H9 (cell line): ENCODE measurements at regions not wholly inside any gene's neighbourhood (a gene's known extent, or its start where the extent isn't known, plus 50 kb on each side); places are given as distances from the start of the nearest gene placed in this dataset.

Experiments used
- DNase-seq: peaks from one replicate; pipeline ENCODE4 v3.0.0-alpha.2; 2017
- H2AFZ ChIP-seq: one replicate; pipeline ENCODE4 v1.6.1; 2013; ENCODE audit warnings: mild to moderate bottlenecking, low read length, control low read depth, moderate library complexity
- H2AK5ac ChIP-seq: 2 replicates; pipeline ENCODE4 v1.6.1; 2013; ENCODE audit warnings: low read length, control low read depth, mixed read lengths; ENCODE audit not compliant: insufficient read length
- H2BK120ac ChIP-seq: one replicate; pipeline ENCODE4 v1.6.1; 2013; ENCODE audit warnings: low read depth, mild to moderate bottlenecking, low read length, control low read depth, inconsistent platforms; ENCODE audit not compliant: poor library complexity, severe bottlenecking
- H2BK12ac ChIP-seq: 2 replicates; pipeline ENCODE4 v1.6.1; 2013; ENCODE audit warnings: low read length, control low read depth, mixed read lengths, low read depth; ENCODE audit not compliant: insufficient read length
- H2BK15ac ChIP-seq: 2 replicates; pipeline ENCODE4 v1.6.1; 2013; ENCODE audit warnings: low read depth, low read length, control low read depth
- H2BK20ac ChIP-seq: one replicate; pipeline ENCODE4 v1.6.1; 2013; ENCODE audit warnings: low read depth, mild to moderate bottlenecking, low read length, control low read depth, inconsistent platforms; ENCODE audit not compliant: poor library complexity, severe bottlenecking
- H2BK5ac ChIP-seq: 2 replicates; pipeline ENCODE4 v1.6.1; 2013; ENCODE audit warnings: low read length, control low read depth, mixed read lengths; ENCODE audit not compliant: insufficient read length
- H3K14ac ChIP-seq: 2 replicates; pipeline ENCODE4 v1.6.1; 2013; ENCODE audit warnings: low read length, control low read depth; ENCODE audit not compliant: insufficient read depth
- H3K18ac ChIP-seq: 2 replicates; pipeline ENCODE4 v1.6.1; 2013; ENCODE audit warnings: low read depth, mild to moderate bottlenecking, mixed read lengths, low read length, control low read depth; ENCODE audit not compliant: insufficient read length
- H3K23ac ChIP-seq: 2 replicates; pipeline ENCODE4 v1.6.1; 2013; ENCODE audit warnings: low read length, control low read depth, mixed read lengths, low read depth; ENCODE audit not compliant: insufficient read length
- H3K23me2 ChIP-seq: 2 replicates; pipeline ENCODE4 v1.6.1; 2013; ENCODE audit warnings: low read depth, mild to moderate bottlenecking, mixed read lengths, low read length, control low read depth; ENCODE audit not compliant: insufficient read length, poor library complexity, severe bottlenecking
- H3K27ac ChIP-seq: 2 replicates; pipeline ENCODE4 v1.5.1; 2013; ENCODE audit warnings: low read length, control low read depth, mixed read lengths, low read depth; ENCODE audit not compliant: insufficient read length
- H3K27me3 ChIP-seq: 2 replicates; pipeline ENCODE4 v1.6.1; 2013; ENCODE audit warnings: low read length, control low read depth, inconsistent platforms; ENCODE audit not compliant: insufficient read depth
- H3K4ac ChIP-seq: 2 replicates; pipeline ENCODE4 v1.6.1; 2013; ENCODE audit warnings: low read depth, mild to moderate bottlenecking, control low read depth, inconsistent platforms, low read length, moderate library complexity
- H3K4me1 ChIP-seq: 2 replicates; pipeline ENCODE4 v1.6.1; 2013; ENCODE audit warnings: low read length, control low read depth, inconsistent platforms; ENCODE audit not compliant: insufficient read depth
- H3K4me2 ChIP-seq: 2 replicates; pipeline ENCODE4 v1.6.1; 2013; ENCODE audit warnings: low read length, control low read depth, mixed read lengths; ENCODE audit not compliant: insufficient read length, insufficient read depth
- H3K56ac ChIP-seq: 2 replicates; pipeline ENCODE4 v1.6.1; 2013; ENCODE audit warnings: low read depth, mild to moderate bottlenecking, mixed read lengths, low read length, control low read depth; ENCODE audit not compliant: insufficient read length
- H3K79me1 ChIP-seq: 2 replicates; pipeline ENCODE4 v1.6.1; 2013; ENCODE audit warnings: low read depth, mild to moderate bottlenecking, moderate library complexity, low read length, control low read depth, inconsistent platforms; ENCODE audit not compliant: insufficient read depth, poor library complexity, severe bottlenecking
- H3K79me2 ChIP-seq: 2 replicates; pipeline ENCODE4 v1.6.1; 2013; ENCODE audit warnings: low read length, control low read depth, inconsistent platforms; ENCODE audit not compliant: insufficient read depth
- H3K9ac ChIP-seq: 2 replicates; pipeline ENCODE4 v1.6.1; 2013; ENCODE audit warnings: low read length, control low read depth, mixed read lengths; ENCODE audit not compliant: insufficient read length; ENCODE audit errors: extremely low read depth
- H3K9me3 ChIP-seq: one replicate; pipeline ENCODE4 v1.6.1; 2013; ENCODE audit warnings: low read depth, low read length, inconsistent platforms; ENCODE audit not compliant: control insufficient read depth
- H3T11ph ChIP-seq: one replicate; pipeline ENCODE4 v1.6.1; 2013; ENCODE audit warnings: mild to moderate bottlenecking, low read length, control low read depth, inconsistent platforms
- H4K20me1 ChIP-seq: one replicate; pipeline ENCODE4 v1.6.1; 2013; ENCODE audit not compliant: control insufficient read depth, insufficient read length, insufficient read depth
- H4K5ac ChIP-seq: 2 replicates; pipeline ENCODE4 v1.6.1; 2013; ENCODE audit warnings: low read depth, mild to moderate bottlenecking, mixed read lengths, low read length, control low read depth; ENCODE audit not compliant: insufficient read length
- H4K8ac ChIP-seq: replicated peaks from 2 replicates; pipeline ENCODE4 v1.6.1; 2013; ENCODE audit warnings: low read length, control low read depth, mixed read lengths, low read depth; ENCODE audit not compliant: insufficient read length
- H4K91ac ChIP-seq: 2 replicates; pipeline ENCODE4 v1.6.1; 2013; ENCODE audit warnings: low read depth, mild to moderate bottlenecking, moderate library complexity, mixed read lengths, low read length, control low read depth; ENCODE audit not compliant: insufficient read length
- H3K27ac Mint-ChIP-seq, 3 experiments: 2 replicates in 2 of 3; 3 replicates in 1 of 3; pipeline ENCODE4 v1.8.0; 2020 to 2021; ENCODE audit warnings: mixed read lengths in 3 of 3, mild to moderate bottlenecking in 1 of 3, moderate library complexity in 1 of 3
- H3K27me3 Mint-ChIP-seq: 2 replicates; pipeline ENCODE4 v1.8.0; 2021; ENCODE audit warnings: low read depth, mild to moderate bottlenecking, moderate library complexity, mixed read lengths
- H3K36me3 Mint-ChIP-seq, 3 experiments: 2 replicates in 2 of 3; 3 replicates in 1 of 3; pipeline ENCODE4 v1.8.0; 2020 to 2021; ENCODE audit warnings: low read depth in 3 of 3, mixed read lengths in 3 of 3; ENCODE audit not compliant: insufficient read depth in 1 of 3
- H3K4me1 Mint-ChIP-seq, 2 experiments: 2 replicates each; pipeline ENCODE4 v1.8.0; 2020; ENCODE audit warnings: mixed read lengths in 2 of 2
- H3K4me3 Mint-ChIP-seq, 2 experiments: 2 replicates in 1 of 2; 3 replicates in 1 of 2; pipeline ENCODE4 v1.8.0; 2020 to 2021; ENCODE audit warnings: mild to moderate bottlenecking in 2 of 2, mixed read lengths in 2 of 2, moderate library complexity in 1 of 2
- H3K9me3 Mint-ChIP-seq, 2 experiments: 2 replicates in 1 of 2; 3 replicates in 1 of 2; pipeline ENCODE4 v1.8.0; 2020; ENCODE audit warnings: mild to moderate bottlenecking in 2 of 2, mixed read lengths in 2 of 2, moderate library complexity in 1 of 2
- CTCF ChIP-seq: fragments of 200-600 bp; sonication (generic); conservative IDR thresholded peaks from 3 replicates; pipeline ENCODE4 v1.8.0; 2021; ENCODE audit warnings: antibody characterized with exemption, mild to moderate bottlenecking
- WGBS: extraction: QIAGEN DNeasy Blood & Tissue Kit; methylation state at CpG from one replicate; pipeline ENCODE4 v1.1.7; 2013; ENCODE audit warnings: missing lambda C conversion rate, low lambda C conversion rate, mixed read lengths; ENCODE audit not compliant: insufficient read length; ENCODE audit errors: extremely low coverage; 5-methylcytosine and 5-hydroxymethylcytosine counted together

- no peak overlapping the region for H2BK15ac ChIP-seq
- H3K27me3 Mint-ChIP-seq, result no peaks in the 10 kb centered on the region; the same call in 1 of the 2 replicates
- H3K4me2 ChIP-seq, result no peak overlapping the region
- H3K27ac ChIP-seq, result no peak overlapping the region
- H4K20me1 ChIP-seq, result no peaks in the 10 kb centered on the region
- H3K4me1 Mint-ChIP-seq, result no peaks in the 10 kb centered on the region
- H3T11ph ChIP-seq, result no peak overlapping the region
- no peak overlapping the region for H4K8ac ChIP-seq
- H3K4me3 Mint-ChIP-seq, result no peak overlapping the region
- H2BK12ac ChIP-seq, result no peak overlapping the region
- H3K36me3 Mint-ChIP-seq, result peaks cover 0 to 1% (median 0%) of the 10 kb centered on the region in 3 experiments; a peak in 2 of 7 replicates
- no peak overlapping the region for H2AFZ ChIP-seq
- no peak overlapping the region for H2AK5ac ChIP-seq
- no peaks in the 10 kb centered on the region for H3K79me2 ChIP-seq
- H3K4me1 ChIP-seq, result no peaks in the 10 kb centered on the region
- H4K91ac ChIP-seq, result no peak overlapping the region
- TF ChIP-seq CTCF, result no peak
- H3K4ac ChIP-seq, result no peak overlapping the region
- H4K5ac ChIP-seq, result no peak overlapping the region
- no peaks in the 10 kb centered on the region for H3K9me3 ChIP-seq
- H2BK120ac ChIP-seq, result no peak overlapping the region
- no peak overlapping the region for H3K9ac ChIP-seq
- no peaks in the 10 kb centered on the region for H3K23me2 ChIP-seq
- WGBS, result no CpG with 5 or more reads among the region's 1 CpG
- no peaks in the 10 kb centered on the region for H3K79me1 ChIP-seq
- H2BK5ac ChIP-seq, result no peak overlapping the region
- H2BK20ac ChIP-seq, result no peak overlapping the region
- no peak overlapping the region for H3K56ac ChIP-seq
- no peak for DNase-seq
- no peak overlapping the region for H3K27ac Mint-ChIP-seq
- H3K14ac ChIP-seq, result no peak overlapping the region
- H3K18ac ChIP-seq, result no peak overlapping the region
- no peaks in the 10 kb centered on the region for H3K27me3 ChIP-seq
- peaks cover 0 to under 1% of the 10 kb centered on the region in 2 experiments; a peak in 2 of 5 replicates for H3K9me3 Mint-ChIP-seq
- no peak overlapping the region for H3K23ac ChIP-seq
These were observed 268.4 kb upstream of the SP4 start for GRCh38 chr7:21159506-21159905.
